Mesendoderm (in vitro differentiated cells): ENCODE measurements at regions not wholly inside any gene's neighbourhood (a gene's known extent, or its start where the extent isn't known, plus 50 kb on each side); places are given as distances from the start of the nearest gene placed in this dataset.
"Not testable (repeated sequence)": the region's sequence is repeated elsewhere in the genome, so short reads cannot be mapped to it uniquely, and the experiment has no call there.

Experiments
- DNase-seq: peaks from one replicate; pipeline ENCODE4 v3.0.0; 2013
- H2AK5ac ChIP-seq: 2 replicates; pipeline ENCODE4 v1.6.1; 2013; ENCODE audit warnings: low read length, inconsistent platforms
- H2BK120ac ChIP-seq: 2 replicates; pipeline ENCODE4 v1.6.1; 2013; ENCODE audit warnings: low read depth, mild to moderate bottlenecking, low read length, moderate library complexity, mixed read lengths
- H2BK15ac ChIP-seq: replicated peaks from 2 replicates; pipeline ENCODE4 v1.6.1; 2013; ENCODE audit warnings: low read depth, mild to moderate bottlenecking, moderate library complexity
- H2BK5ac ChIP-seq: 2 replicates; pipeline ENCODE4 v1.6.1; 2013; ENCODE audit warnings: low read length, inconsistent platforms
- H3K18ac ChIP-seq: 2 replicates; pipeline ENCODE4 v1.6.1; 2013; ENCODE audit warnings: mild to moderate bottlenecking, low read length, mixed read lengths
- H3K23ac ChIP-seq: one replicate; pipeline ENCODE4 v1.6.1; 2013; ENCODE audit warnings: low read length
- H3K27ac ChIP-seq: 2 replicates; pipeline ENCODE4 v1.5.1; 2013; ENCODE audit warnings: low read depth, mild to moderate bottlenecking, inconsistent platforms, low read length, moderate library complexity
- H3K27me3 ChIP-seq: 2 replicates; pipeline ENCODE4 v1.6.1; 2013; ENCODE audit warnings: low read length, control low read depth, mild to moderate bottlenecking, inconsistent platforms; ENCODE audit not compliant: insufficient read depth, poor library complexity
- H3K36me3 ChIP-seq: 2 replicates; pipeline ENCODE4 v1.6.1; 2013; ENCODE audit warnings: low read length, inconsistent platforms; ENCODE audit not compliant: control insufficient read depth, insufficient read depth
- H3K4ac ChIP-seq: one replicate; pipeline ENCODE4 v1.6.1; 2013; ENCODE audit warnings: low read depth, mild to moderate bottlenecking, low read length, moderate library complexity
- H3K4me1 ChIP-seq: 2 replicates; pipeline ENCODE4 v1.6.1; 2013; ENCODE audit warnings: low read depth, low read length, inconsistent platforms; ENCODE audit not compliant: control insufficient read depth
- H3K4me2 ChIP-seq: 2 replicates; pipeline ENCODE4 v1.6.1; 2013; ENCODE audit warnings: low read length
- H3K4me3 ChIP-seq: 2 replicates; pipeline ENCODE4 v1.5.1; 2013; ENCODE audit warnings: mild to moderate bottlenecking, low read length
- H3K56ac ChIP-seq: one replicate; pipeline ENCODE4 v1.6.1; 2013; ENCODE audit warnings: low read length
- H3K79me1 ChIP-seq: 2 replicates; pipeline ENCODE4 v1.6.1; 2013; ENCODE audit warnings: low read length, inconsistent platforms
- H3K79me2 ChIP-seq: 2 replicates; pipeline ENCODE4 v1.6.1; 2013; ENCODE audit warnings: mild to moderate bottlenecking, low read length; ENCODE audit not compliant: control insufficient read depth, insufficient read depth
- H3K9ac ChIP-seq: 2 replicates; pipeline ENCODE4 v1.6.1; 2013; ENCODE audit warnings: low read length, inconsistent platforms
- H4K5ac ChIP-seq: one replicate; pipeline ENCODE4 v1.6.1; 2013; ENCODE audit warnings: low read length
- H4K8ac ChIP-seq: one replicate; pipeline ENCODE4 v1.6.1; 2013; ENCODE audit warnings: low read depth, mild to moderate bottlenecking, control low read depth, low read length, moderate library complexity
- WGBS: extraction: QIAGEN DNeasy Blood & Tissue Kit; methylation state at CpG from one replicate; pipeline ENCODE4 v1.1.7; 2013; ENCODE audit warnings: low lambda C conversion rate, missing lambda C conversion rate; ENCODE audit not compliant: insufficient coverage; ENCODE audit errors: extremely low coverage; 5-methylcytosine and 5-hydroxymethylcytosine counted together

DNA sequence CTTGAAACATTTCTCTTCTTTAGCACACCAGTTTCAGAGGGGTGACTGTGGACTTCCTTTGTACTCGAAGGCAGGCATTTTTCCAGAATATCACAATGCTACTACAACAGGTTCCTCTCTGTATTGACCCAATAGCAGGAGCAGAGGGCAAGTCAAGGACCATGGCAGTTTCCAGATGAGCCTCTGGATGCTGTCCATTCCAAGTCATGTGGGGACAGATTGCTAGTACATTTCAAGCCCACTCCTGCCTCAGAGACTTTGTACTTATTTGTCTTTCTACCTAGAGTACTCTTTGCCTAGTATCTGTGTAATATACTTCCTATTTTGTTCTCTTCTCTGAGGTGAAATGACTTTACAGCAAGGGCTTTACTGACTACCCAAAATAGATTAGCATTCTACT lies 373.9 kb downstream of the PIK3C3 start:
- H3K4me2 ChIP-seq = no peak overlapping the region
- no peak for DNase-seq
- no peak overlapping the region for H3K4me3 ChIP-seq
- H2AK5ac ChIP-seq = no peak overlapping the region
- no peaks in the 10 kb centered on the region for H3K79me1 ChIP-seq
- no peak overlapping the region for H3K9ac ChIP-seq
- H2BK15ac ChIP-seq = no peak overlapping the region
- no peaks in the 10 kb centered on the region for H3K27me3 ChIP-seq
- no peak overlapping the region for H3K18ac ChIP-seq
- H3K27ac ChIP-seq = no peak overlapping the region
- no peaks in the 10 kb centered on the region for H3K36me3 ChIP-seq
- H3K4me1 ChIP-seq = no peaks in the 10 kb centered on the region
- H2BK120ac ChIP-seq = no peak overlapping the region
- no peaks in the 10 kb centered on the region for H3K79me2 ChIP-seq
- no peak overlapping the region for H2BK5ac ChIP-seq
- no peak overlapping the region for H3K23ac ChIP-seq
- H4K5ac ChIP-seq = no peak overlapping the region
- no CpG with 5 or more reads among the region's 1 CpG for WGBS
- H3K56ac ChIP-seq = no peak overlapping the region
- no peak overlapping the region for H3K4ac ChIP-seq
- H4K8ac ChIP-seq = no peak overlapping the region

DNA sequence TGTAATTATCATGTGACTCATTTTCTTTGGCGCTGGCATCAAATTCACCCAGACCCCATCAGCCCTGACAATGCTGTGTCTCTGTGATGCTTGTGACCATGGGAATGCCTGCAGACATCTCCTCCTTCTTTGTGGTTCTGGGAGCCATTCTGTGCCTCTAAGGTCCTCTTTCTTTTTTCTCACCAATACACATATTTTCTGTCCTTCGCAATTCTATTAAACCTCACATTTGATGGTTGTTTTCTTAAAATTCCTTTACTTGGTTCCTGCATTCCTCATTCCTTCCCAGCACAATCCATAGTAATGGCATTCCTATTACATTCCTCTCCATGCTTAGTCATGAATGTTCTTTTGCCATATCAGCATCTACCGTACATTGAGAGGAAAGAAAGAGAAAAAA lies 375.3 kb downstream of the PIK3C3 start:
- Histone ChIP-seq H2BK15ac (no peak overlapping the region), H3K36me3 (no peaks in the 10 kb centered on the region), H3K4me1 (no peaks in the 10 kb centered on the region), H4K5ac (no peak overlapping the region), H4K8ac (no peak overlapping the region), H3K18ac (no peak overlapping the region), H3K4me2 (no peak overlapping the region), H3K4ac (no peak overlapping the region), H3K27me3 (no peaks in the 10 kb centered on the region), H3K56ac (no peak overlapping the region), H3K79me1 (no peaks in the 10 kb centered on the region), H3K27ac (no peak overlapping the region), H3K4me3 (no peak overlapping the region), H2BK5ac (no peak overlapping the region), H3K9ac (no peak overlapping the region), H3K23ac (no peak overlapping the region), H3K79me2 (no peaks in the 10 kb centered on the region), H2BK120ac (no peak overlapping the region), H2AK5ac (no peak overlapping the region)
- WGBS = no CpG with 5 or more reads among the region's 3 CpGs
- peak; percentile 49 for DNase-seq

DNA sequence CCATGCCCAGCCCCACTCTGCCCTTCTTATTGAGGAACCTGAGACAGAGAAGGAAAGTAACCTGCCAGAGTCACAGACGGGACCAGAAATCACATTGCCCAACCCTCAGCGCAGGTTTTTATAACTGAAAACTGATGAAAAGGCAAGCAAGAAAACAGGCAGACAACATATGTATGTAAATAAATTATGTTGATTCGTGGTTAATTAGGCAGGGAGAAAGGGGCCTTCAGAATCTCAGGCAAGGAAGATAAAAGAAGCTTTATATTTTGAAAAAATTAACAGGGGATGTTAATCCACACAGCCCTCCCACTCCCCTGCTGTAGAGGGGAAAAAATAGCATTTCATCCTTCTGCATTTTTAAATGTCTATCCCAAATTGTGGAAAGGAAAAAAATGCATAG lies 378.5 kb downstream of the PIK3C3 start:
- H4K5ac ChIP-seq = no peak overlapping the region
- H3K36me3 ChIP-seq = no peaks in the 10 kb centered on the region
- no peak overlapping the region for H2BK15ac ChIP-seq
- no peak overlapping the region for H3K4me2 ChIP-seq
- no peak overlapping the region for H3K4ac ChIP-seq
- H2BK120ac ChIP-seq = no peak overlapping the region
- no peaks in the 10 kb centered on the region for H3K79me2 ChIP-seq
- DNase-seq = no peak
- H3K27me3 ChIP-seq = no peaks in the 10 kb centered on the region
- no peak overlapping the region for H3K9ac ChIP-seq
- no peak overlapping the region for H2AK5ac ChIP-seq
- no peak overlapping the region for H3K18ac ChIP-seq
- no peak overlapping the region for H3K27ac ChIP-seq
- H4K8ac ChIP-seq = no peak overlapping the region
- no peaks in the 10 kb centered on the region for H3K4me1 ChIP-seq
- H3K4me3 ChIP-seq = no peak overlapping the region
- no peak overlapping the region for H3K56ac ChIP-seq
- H3K23ac ChIP-seq = no peak overlapping the region
- H2BK5ac ChIP-seq = no peak overlapping the region
- no peaks in the 10 kb centered on the region for H3K79me1 ChIP-seq
- WGBS = no CpG with 5 or more reads among the region's 3 CpGs

DNA sequence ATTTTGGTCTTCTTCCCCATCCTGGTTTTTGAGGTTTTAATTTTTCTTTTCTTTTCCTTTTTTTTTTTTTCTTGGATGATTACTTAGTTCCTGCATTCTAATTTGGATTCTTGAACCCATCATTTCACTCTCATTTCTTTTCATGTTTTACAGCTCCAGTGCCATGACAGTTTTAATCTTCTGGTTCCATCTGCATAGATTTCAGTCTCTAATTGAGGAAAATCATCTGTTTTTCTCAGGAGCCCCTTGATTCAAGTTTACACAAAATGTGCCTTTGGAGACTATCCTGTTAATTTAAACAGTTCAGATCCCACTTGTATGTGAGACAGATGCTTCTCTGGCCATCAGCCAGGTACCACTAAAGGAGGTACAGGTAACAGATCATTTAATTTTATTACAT lies 379.9 kb downstream of the PIK3C3 start:
- no peak overlapping the region for H3K23ac ChIP-seq
- no peak overlapping the region for H3K56ac ChIP-seq
- H4K5ac ChIP-seq = no peak overlapping the region
- no peak overlapping the region for H3K4me2 ChIP-seq
- H3K79me2 ChIP-seq = no peaks in the 10 kb centered on the region
- H2BK5ac ChIP-seq = no peak overlapping the region
- H2BK15ac ChIP-seq = no peak overlapping the region
- no peaks in the 10 kb centered on the region for H3K36me3 ChIP-seq
- H3K27ac ChIP-seq = no peak overlapping the region
- DNase-seq = no peak
- no peak overlapping the region for H3K4ac ChIP-seq
- H2BK120ac ChIP-seq = no peak overlapping the region
- H3K18ac ChIP-seq = no peak overlapping the region
- no peak overlapping the region for H3K9ac ChIP-seq
- no peak overlapping the region for H4K8ac ChIP-seq
- H3K79me1 ChIP-seq = no peaks in the 10 kb centered on the region
- H2AK5ac ChIP-seq = no peak overlapping the region
- H3K4me1 ChIP-seq = no peaks in the 10 kb centered on the region
- H3K27me3 ChIP-seq = no peaks in the 10 kb centered on the region
- no peak overlapping the region for H3K4me3 ChIP-seq

DNA sequence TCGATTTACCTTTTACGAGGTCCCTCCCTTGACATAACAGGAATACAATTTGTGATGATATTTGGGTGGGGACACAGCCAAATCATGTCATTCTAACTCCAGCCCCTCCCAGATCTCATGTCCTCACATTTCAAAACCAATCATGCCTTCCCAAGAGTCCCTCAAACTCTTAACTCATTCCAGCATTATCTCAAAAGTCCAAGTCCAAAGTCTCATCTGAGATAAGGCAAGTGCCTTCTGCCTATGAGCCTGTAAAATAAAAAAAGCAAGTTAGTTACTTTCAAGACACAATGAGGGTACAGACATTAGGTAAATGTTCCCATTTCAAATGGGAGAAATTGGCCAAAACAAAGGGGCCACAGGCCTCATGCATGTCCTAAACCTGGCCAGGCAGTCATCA lies 381.1 kb downstream of the PIK3C3 start:
- Histone ChIP-seq H4K8ac (no peak overlapping the region), H3K18ac (no peak overlapping the region), H2BK120ac (no peak overlapping the region), H3K4me3 (no peak overlapping the region), H3K4me2 (no peak overlapping the region), H3K4ac (no peak overlapping the region), H2AK5ac (no peak overlapping the region), H2BK5ac (no peak overlapping the region), H3K27me3 (no peaks in the 10 kb centered on the region), H3K36me3 (no peaks in the 10 kb centered on the region), H3K27ac (no peak overlapping the region), H4K5ac (no peak overlapping the region), H3K79me2 (no peaks in the 10 kb centered on the region), H3K23ac (no peak overlapping the region), H3K4me1 (no peaks in the 10 kb centered on the region), H3K9ac (no peak overlapping the region), H2BK15ac (no peak overlapping the region), H3K56ac (no peak overlapping the region), H3K79me1 (no peaks in the 10 kb centered on the region)
- DNase-seq = no peak
- no CpG with 5 or more reads among the region's 2 CpGs for WGBS

DNA sequence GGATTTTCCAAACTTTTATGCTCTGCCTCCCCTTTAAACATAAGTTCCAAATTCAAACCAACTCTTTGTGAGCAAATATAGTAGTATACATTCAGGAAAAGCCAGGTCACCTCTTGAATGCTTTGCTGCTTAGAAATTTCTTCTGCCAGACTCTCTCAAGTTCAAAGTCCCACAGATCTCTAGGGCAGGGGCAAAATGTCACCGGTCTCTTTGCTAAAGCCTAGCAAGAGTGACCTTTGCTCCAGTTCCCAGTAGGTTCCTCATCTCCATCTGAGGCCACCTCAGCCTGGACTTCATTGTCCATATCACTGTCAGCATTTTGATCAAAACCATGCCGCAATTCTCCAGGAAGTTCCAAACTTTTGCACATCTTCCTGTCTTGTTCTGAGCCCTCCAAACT lies 382.3 kb downstream of the PIK3C3 start:
- H2BK120ac ChIP-seq, H3K18ac ChIP-seq, H2BK5ac ChIP-seq, H3K4me1 ChIP-seq, H3K27me3 ChIP-seq, H3K4me2 ChIP-seq, H3K23ac ChIP-seq, H2BK15ac ChIP-seq, H3K79me1 ChIP-seq, H3K36me3 ChIP-seq, H4K8ac ChIP-seq, H2AK5ac ChIP-seq, H3K79me2 ChIP-seq, H3K4me3 ChIP-seq, H3K56ac ChIP-seq, H4K5ac ChIP-seq, DNase-seq, H3K9ac ChIP-seq, H3K4ac ChIP-seq, H3K27ac ChIP-seq: not testable (repeated sequence)
- WGBS = no CpG with 5 or more reads among the region's 2 CpGs
